Tongue (tissue), 1 donor: ENCODE measurements at regions not wholly inside any gene's neighbourhood (a gene's known extent, or its start where the extent isn't known, plus 50 kb on each side); places are given as distances from the start of the nearest gene placed in this dataset.

ENCODE experiments used
- DNase-seq: peaks from one replicate; pipeline ENCODE4 v3.0.0-alpha.2; 2015

GRCh38 chr7:52017802-52018679 is 701.4 kb upstream of the COBL start:
- peak; percentile 11 for DNase-seq

GRCh38 chr7:52009181-52009580 is 692.6 kb upstream of the COBL start:
- DNase-seq: peak; percentile 63

- no peak for DNase-seq
These were observed 690.1 kb upstream of the COBL start for GRCh38 chr7:52006674-52007073.

GRCh38 chr7:52005613-52006012 is 689.0 kb upstream of the COBL start:
- DNase-seq: no peak

- no peak for DNase-seq
These were observed 679.1 kb upstream of the COBL start for GRCh38 chr7:51995596-51996179.

GRCh38 chr7:51982653-51983052 is 666.0 kb upstream of the COBL start:
- no peak for DNase-seq

GRCh38 chr7:51980812-51981211 is 664.2 kb upstream of the COBL start:
- DNase-seq: no peak

- no peak for DNase-seq
These were observed 663.7 kb upstream of the COBL start for GRCh38 chr7:51980313-51980712.

- no peak for DNase-seq
These were observed 661.3 kb upstream of the COBL start for GRCh38 chr7:51977913-51978312.

GRCh38 chr7:51973939-51974338 is 657.3 kb upstream of the COBL start:
- DNase-seq: no peak

GRCh38 chr7:51973071-51973470 is 656.5 kb upstream of the COBL start:
- no peak for DNase-seq

- DNase-seq: peak; percentile 9
These were observed 654.5 kb upstream of the COBL start for GRCh38 chr7:51970961-51971665.

GRCh38 chr7:51968461-51968860 is 651.9 kb upstream of the COBL start:
- DNase-seq: no peak

GRCh38 chr7:51965454-51965853 is 648.8 kb upstream of the COBL start:
- DNase-seq: no peak

- DNase-seq: no peak
These were observed 645.2 kb upstream of the COBL start for GRCh38 chr7:51961804-51962203.

GRCh38 chr7:51950813-51951212 is 634.2 kb upstream of the COBL start:
- DNase-seq: no peak

- DNase-seq: no peak
These were observed 633.4 kb upstream of the COBL start for GRCh38 chr7:51949726-51950644.

- no peak for DNase-seq
These were observed 614.2 kb upstream of the COBL start for GRCh38 chr7:51930834-51931233.

- DNase-seq: no peak
These were observed 613.2 kb upstream of the COBL start for GRCh38 chr7:51929818-51930217.

GRCh38 chr7:51927738-51928137 is 611.1 kb upstream of the COBL start:
- no peak for DNase-seq

GRCh38 chr7:51918581-51918980 is 602.0 kb upstream of the COBL start:
- no peak for DNase-seq

- no peak for DNase-seq
These were observed 584.9 kb upstream of the COBL start for GRCh38 chr7:51901489-51901840.
